ENCODE measurements at regions not wholly inside any gene's neighbourhood (a gene's known extent, or its start where the extent isn't known, plus 50 kb on each side); places are given as distances from the start of the nearest gene placed in this dataset.
A peak's percentile ranks its signal among the peaks of the same experiment; 100 is the strongest.

- Histone ChIP-seq H3K4me3 (replicated peaks in 1 of 3; ENCODE audit: low read depth in 2 of 3, low read length in 3 of 3) (no peak overlapping the region), H3K9ac (ENCODE audit: insufficient read depth, low read length, poor library complexity, severe bottlenecking) (no peak overlapping the region), H3K27me3 (ENCODE audit: control insufficient read depth in 2 of 2, insufficient read depth in 2 of 2, low read length in 2 of 2) (no peaks in the 10 kb centered on the region), H3K79me2 (ENCODE audit: insufficient read depth, low read length) (no peaks in the 10 kb centered on the region), H3K4me2 (replicated peaks; ENCODE audit: extremely low read depth, low read length, poor library complexity, severe bottlenecking) (no peak overlapping the region), H2AFZ (ENCODE audit: insufficient read depth, low read depth, low read length, poor library complexity, severe bottlenecking) (no peak overlapping the region), H3K9me3 (replicated peaks in 1 of 2; ENCODE audit: control insufficient read depth in 1 of 2, insufficient read depth in 1 of 2, low read length in 2 of 2) (no peaks in the 10 kb centered on the region), H4K20me1 (ENCODE audit: insufficient read depth, low read length) (no peaks in the 10 kb centered on the region), H3K36me3 (replicated peaks in 1 of 2; ENCODE audit: control insufficient read depth in 1 of 2, insufficient read depth in 2 of 2, low read length in 2 of 2) (no peaks in the 10 kb centered on the region), H3K27ac (ENCODE audit: low read depth in 1 of 2, low read length in 2 of 2) (no peak overlapping the region), H3K4me1 (ENCODE audit: control insufficient read depth in 1 of 2, insufficient read depth in 2 of 2, low read length in 2 of 2) (peaks cover 4 to 6% of the 10 kb centered on the region in 2 donors)
- H3K9me3 Mint-ChIP-seq, result peaks cover 0 to 8% (median 0%) of the 10 kb centered on the region in 7 donors
- intact Hi-C loops (cut with micrococcal nuclease), result no loop called here
- DNase-seq, result no peak
- H3K36me3 Mint-ChIP-seq, result no peaks in the 10 kb centered on the region
- H3K4me3 Mint-ChIP-seq, result no peak overlapping the region
- no peak overlapping the region for H3K27ac Mint-ChIP-seq
- peaks cover 1 to 13% (median 2%) of the 10 kb centered on the region in 3 donors for H3K27me3 Mint-ChIP-seq (ENCODE audit: low read depth in 3 of 3)
- WGBS (ENCODE audit: insufficient coverage), result 85% methylated on average over 4 of the region's 8 CpGs
- peaks cover 6% of the 10 kb centered on the region for H3K4me1 Mint-ChIP-seq
- no peak for TF ChIP-seq CTCF (IDR thresholded peaks at IDR 0.05)
Observed at GRCh38 chr13:40472427-40473220, 193.8 kb downstream of the FOXO1 start.

DNA sequence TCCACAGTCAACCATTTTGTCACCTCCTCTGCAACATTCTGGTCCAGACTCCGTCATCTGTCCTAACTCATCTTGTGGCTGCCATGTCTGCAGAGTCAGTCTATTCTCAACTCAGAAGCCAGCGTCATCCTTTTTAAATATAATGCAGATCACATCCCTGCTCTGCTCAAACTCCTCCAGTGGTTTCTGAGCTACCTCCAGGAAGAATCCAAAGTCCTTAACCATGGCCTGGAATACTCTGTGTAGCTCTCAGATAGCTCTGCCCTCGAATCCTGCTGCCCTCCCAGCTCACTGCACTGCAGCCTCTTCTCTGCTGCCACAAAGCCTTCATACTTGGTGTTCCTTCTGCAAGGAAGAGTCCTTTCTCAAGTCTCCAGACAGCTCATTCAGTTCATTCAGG, 190.8 kb downstream of the FOXO1 start:
- Mint-ChIP-seq H3K36me3 (no peaks in the 10 kb centered on the region), H3K27ac (peak overlapping the region in 2 of 7 donors; percentile 47 to 61), H3K4me3 (no peak overlapping the region), H3K27me3 (ENCODE audit: low read depth in 3 of 3) (peaks cover 0 to 16% (median 1%) of the 10 kb centered on the region in 3 donors), H3K4me1 (peaks cover 17% of the 10 kb centered on the region), H3K9me3 (peaks cover 0 to 5% (median 0%) of the 10 kb centered on the region in 7 donors)
- WGBS (ENCODE audit: insufficient coverage), result 96% methylated on average over 3 of the region's 3 CpGs
- no peaks in the 10 kb centered on the region for H3K79me2 ChIP-seq (ENCODE audit: insufficient read depth, low read length)
- H3K27me3 ChIP-seq (ENCODE audit: control insufficient read depth in 2 of 2, insufficient read depth in 2 of 2, low read length in 2 of 2), result no peaks in the 10 kb centered on the region
- H3K4me3 ChIP-seq (replicated peaks in 1 of 3; ENCODE audit: low read depth in 2 of 3, low read length in 3 of 3), result no peak overlapping the region
- DNase-seq, result no peak
- no peaks in the 10 kb centered on the region for H3K9me3 ChIP-seq (replicated peaks in 1 of 2; ENCODE audit: control insufficient read depth in 1 of 2, insufficient read depth in 1 of 2, low read length in 2 of 2)
- no peak overlapping the region for H3K27ac ChIP-seq (ENCODE audit: low read depth in 1 of 2, low read length in 2 of 2)
- H3K4me1 ChIP-seq (ENCODE audit: control insufficient read depth in 1 of 2, insufficient read depth in 2 of 2, low read length in 2 of 2), result peaks cover 12 to 18% of the 10 kb centered on the region in 2 donors
- TF ChIP-seq CTCF (IDR thresholded peaks at IDR 0.05), result no peak
- no peaks in the 10 kb centered on the region for H4K20me1 ChIP-seq (ENCODE audit: insufficient read depth, low read length)
- H3K9ac ChIP-seq (ENCODE audit: insufficient read depth, low read length, poor library complexity, severe bottlenecking), result no peak overlapping the region
- no peaks in the 10 kb centered on the region for H3K36me3 ChIP-seq (replicated peaks in 1 of 2; ENCODE audit: control insufficient read depth in 1 of 2, insufficient read depth in 2 of 2, low read length in 2 of 2)
- intact Hi-C loops (cut with micrococcal nuclease), result no loop called here
- H2AFZ ChIP-seq (ENCODE audit: insufficient read depth, low read depth, low read length, poor library complexity, severe bottlenecking), result no peak overlapping the region
- H3K4me2 ChIP-seq (replicated peaks; ENCODE audit: extremely low read depth, low read length, poor library complexity, severe bottlenecking), result no peak overlapping the region
